PC-3 (cell line): ENCODE measurements at regions not wholly inside any gene's neighbourhood (a gene's known extent, or its start where the extent isn't known, plus 50 kb on each side); places are given as distances from the start of the nearest gene placed in this dataset.

Experiments used
- CTCF ChIP-seq: fragments of 300-600 bp; sonication (generic); conservative IDR thresholded peaks from 2 replicates; pipeline ENCODE4 v1.5.1; 2017; ENCODE audit warnings: antibody characterized with exemption, low read depth, mild to moderate bottlenecking, low read length
- EZH2 ChIP-seq: fragments of 300-600 bp; sonication (generic); IDR thresholded peaks from one replicate; pipeline ENCODE4 v1.6.1; 2017; ENCODE audit warnings: antibody characterized with exemption, mild to moderate bottlenecking, low read length; ENCODE audit not compliant: unreplicated experiment

GRCh38 chr18:1777843-1778242 lies 793.5 kb downstream of the METTL4 start:
- TF ChIP-seq CTCF: no peak
- TF ChIP-seq EZH2: no peak
